MCF 10A (cell line): ENCODE measurements at regions not wholly inside any gene's neighbourhood (a gene's known extent, or its start where the extent isn't known, plus 50 kb on each side); places are given as distances from the start of the nearest gene placed in this dataset.
A peak's percentile ranks its signal among the peaks of the same experiment; 100 is the strongest.
"Not testable (repeated sequence)": the region's sequence is repeated elsewhere in the genome, so short reads cannot be mapped to it uniquely, and the experiment has no call there.

Experiments used
- BruUV-seq: library from RNA; stranded (reverse); fragments of 400-500 nt; replicated peaks from 2 replicates; lab custom pipeline; 2021; lab: Mats Ljungman, UMichigan
- CTCF ChIA-PET: fragments of 300-600 bp; sonication (Branson Sonifier 250); formaldehyde crosslinking; extraction: SDS; loops from one replicate; lab custom pipeline; 2021; ENCODE audit warnings: antibody characterized with exemption, inconsistent platforms; lab: Yijun Ruan, JAX
- POLR2A ChIA-PET: fragments of 300-600, 350-650 bp; sonication (Branson Sonifier 250); formaldehyde crosslinking; extraction: SDS; loops from one replicate; lab custom pipeline; 2020; ENCODE audit warnings: antibody characterized with exemption, inconsistent platforms; lab: Yijun Ruan, JAX
- DNase-seq: peaks from one replicate; pipeline ENCODE4 v3.0.0-alpha.2; 2018; ENCODE audit not compliant: unreplicated experiment
- H3K27ac Mint-ChIP-seq: one replicate; pipeline ENCODE4 v1.8.0; 2022; ENCODE audit warnings: mild to moderate bottlenecking, low read depth, mixed read lengths; ENCODE audit not compliant: unreplicated experiment
- H3K27me3 Mint-ChIP-seq: one replicate; pipeline ENCODE4 v1.8.0; 2022; ENCODE audit warnings: mixed read lengths; ENCODE audit not compliant: insufficient read depth, unreplicated experiment
- H3K36me3 Mint-ChIP-seq: one replicate; pipeline ENCODE4 v1.8.0; 2022; ENCODE audit warnings: mild to moderate bottlenecking, moderate library complexity, mixed read lengths; ENCODE audit not compliant: insufficient read depth, unreplicated experiment
- H3K4me1 Mint-ChIP-seq: one replicate; pipeline ENCODE4 v1.8.0; 2022; ENCODE audit warnings: mixed read lengths; ENCODE audit not compliant: insufficient read depth, unreplicated experiment
- H3K4me3 Mint-ChIP-seq: one replicate; pipeline ENCODE4 v1.8.0; 2022; ENCODE audit warnings: mild to moderate bottlenecking, moderate library complexity, mixed read lengths; ENCODE audit not compliant: unreplicated experiment
- H3K9me3 Mint-ChIP-seq: one replicate; pipeline ENCODE4 v1.8.0; 2022; ENCODE audit warnings: mixed read lengths; ENCODE audit not compliant: unreplicated experiment
- intact Hi-C: fragments of 100-400 bp; cut with micrococcal nuclease; formaldehyde crosslinking; loops from 2 replicates; pipeline ENCODE4 v1.14.1; 2022

DNA sequence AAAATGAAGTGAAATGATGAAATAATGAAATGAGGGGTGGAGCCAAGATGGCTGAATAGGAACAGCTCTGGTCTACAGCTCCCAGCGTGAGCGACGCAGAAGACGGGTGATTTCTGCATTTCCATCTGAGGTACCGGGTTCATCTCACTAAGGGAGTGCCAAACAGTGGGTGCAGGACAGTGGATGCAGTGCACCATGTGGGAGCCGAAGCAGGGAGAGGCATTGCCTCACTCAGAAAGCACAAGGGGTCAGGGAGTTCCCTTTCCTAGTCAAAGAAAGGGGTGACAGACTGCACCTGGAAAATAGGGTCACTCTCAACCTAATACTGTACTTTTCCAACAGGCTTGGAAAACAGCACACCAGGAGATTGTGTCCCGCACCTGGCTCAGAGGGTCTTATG, 2755.4 kb downstream of the RPIA start:
- CTCF ChIA-PET, H3K4me3 Mint-ChIP-seq, H3K4me1 Mint-ChIP-seq, BruUV-seq, intact Hi-C loops, POLR2A ChIA-PET, H3K27ac Mint-ChIP-seq, H3K36me3 Mint-ChIP-seq, DNase-seq: not testable (repeated sequence)
- Mint-ChIP-seq H3K9me3 (peaks cover 17% of the 10 kb centered on the region), H3K27me3 (peaks cover 28% of the 10 kb centered on the region)

DNA sequence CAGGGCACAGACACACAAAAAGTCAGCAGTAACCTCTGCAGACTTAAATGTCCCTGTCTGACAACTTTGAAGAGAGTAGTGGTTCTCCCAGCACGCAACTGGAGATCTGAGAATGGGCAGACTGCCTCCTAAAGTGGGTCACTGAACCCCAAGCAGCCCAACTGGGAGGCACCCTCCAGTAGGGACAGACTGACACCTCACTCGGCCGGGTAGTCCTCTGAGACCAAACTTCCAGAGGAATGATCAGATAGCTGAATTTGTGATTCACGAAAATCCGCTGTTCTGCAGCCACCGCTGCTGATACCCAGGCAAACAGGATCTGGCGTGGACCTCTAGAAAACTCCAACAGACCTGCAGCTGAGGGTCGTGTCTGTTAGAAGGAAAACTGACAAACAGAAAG, 2756.0 kb downstream of the RPIA start:
- H3K27ac Mint-ChIP-seq, POLR2A ChIA-PET, CTCF ChIA-PET, BruUV-seq, H3K36me3 Mint-ChIP-seq, DNase-seq, H3K4me3 Mint-ChIP-seq, H3K4me1 Mint-ChIP-seq, intact Hi-C loops: not testable (repeated sequence)
- Mint-ChIP-seq H3K9me3 (peaks cover 17% of the 10 kb centered on the region), H3K27me3 (peaks cover 23% of the 10 kb centered on the region)

DNA sequence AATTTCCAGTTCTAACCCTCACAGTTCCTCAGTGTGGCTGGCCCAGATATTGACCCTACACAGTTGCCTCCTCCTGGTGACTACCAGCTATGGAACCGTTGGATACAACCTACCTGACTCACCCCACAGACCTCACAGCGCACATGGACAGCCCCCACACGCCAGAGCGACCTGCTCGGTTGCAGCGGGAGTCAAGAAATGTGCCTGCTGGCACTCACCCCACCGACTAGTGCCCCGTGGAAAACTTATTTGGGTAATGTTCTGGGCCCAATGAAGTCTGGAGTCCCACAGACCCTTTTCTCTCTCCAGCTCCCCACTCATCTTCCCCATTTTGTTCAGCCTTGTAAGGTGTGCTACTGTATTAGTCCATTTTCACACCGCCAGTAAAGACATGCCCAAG, 2770.8 kb downstream of the RPIA start:
- DNase-seq, CTCF ChIA-PET, H3K36me3 Mint-ChIP-seq, H3K4me3 Mint-ChIP-seq, H3K4me1 Mint-ChIP-seq, BruUV-seq, POLR2A ChIA-PET, H3K27ac Mint-ChIP-seq, intact Hi-C loops, H3K9me3 Mint-ChIP-seq: not testable (repeated sequence)
- H3K27me3 Mint-ChIP-seq: peaks cover 27% of the 10 kb centered on the region

DNA sequence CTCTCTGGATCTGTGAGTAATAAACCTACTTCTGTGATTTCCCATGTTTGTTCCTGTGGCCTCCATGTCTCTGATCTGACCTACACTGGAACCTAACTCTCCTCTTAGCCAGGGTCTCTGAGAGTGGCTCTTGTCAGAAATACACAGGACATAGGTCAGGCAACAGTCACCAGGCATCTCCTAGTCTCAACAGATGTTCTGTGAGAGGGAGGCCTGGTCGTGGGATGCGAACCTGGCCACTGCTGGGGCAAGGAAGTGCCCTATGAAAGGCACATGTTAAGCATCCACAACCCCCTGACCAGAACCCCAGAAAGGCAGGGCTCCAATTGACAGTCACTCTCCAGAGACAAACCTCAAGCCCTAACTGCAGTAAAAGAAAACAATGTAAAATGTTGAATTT, 2771.5 kb downstream of the RPIA start:
- intact Hi-C loops, POLR2A ChIA-PET, CTCF ChIA-PET, H3K4me3 Mint-ChIP-seq, H3K9me3 Mint-ChIP-seq, H3K36me3 Mint-ChIP-seq, DNase-seq, BruUV-seq, H3K27ac Mint-ChIP-seq, H3K4me1 Mint-ChIP-seq: not testable (repeated sequence)
- H3K27me3 Mint-ChIP-seq: peaks cover 34% of the 10 kb centered on the region

DNA sequence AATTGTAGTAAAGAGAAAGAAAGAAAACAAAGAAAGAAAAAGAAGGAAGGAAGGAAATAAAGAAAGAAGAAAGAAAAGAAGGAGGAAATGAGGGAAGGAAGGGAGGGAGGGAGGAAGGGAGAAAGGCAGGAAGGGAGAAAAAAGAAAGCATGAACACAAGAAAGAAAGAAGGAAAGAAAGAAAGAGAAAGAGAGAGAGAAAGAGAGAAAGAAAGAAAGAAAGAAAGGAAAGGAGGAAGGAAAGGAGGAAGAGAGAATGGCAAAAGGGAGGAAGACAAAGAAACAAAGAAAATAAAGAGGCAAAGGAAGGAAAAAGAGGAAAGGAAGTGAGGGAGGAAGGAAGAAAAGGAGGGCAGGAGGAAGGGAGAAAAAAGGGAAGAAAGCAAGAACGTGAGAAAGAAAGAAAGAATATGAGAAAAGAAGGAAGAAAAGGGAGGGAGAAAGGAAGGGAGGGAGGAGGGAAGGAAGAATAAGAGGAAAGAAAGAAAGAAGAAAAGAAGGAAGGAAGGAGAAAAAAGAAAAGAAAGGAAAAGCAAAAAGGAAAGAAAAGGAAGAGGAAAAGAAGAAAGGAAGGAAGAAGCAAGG, 2775.4 kb downstream of the RPIA start:
- POLR2A ChIA-PET, H3K36me3 Mint-ChIP-seq: not testable (repeated sequence)

DNA sequence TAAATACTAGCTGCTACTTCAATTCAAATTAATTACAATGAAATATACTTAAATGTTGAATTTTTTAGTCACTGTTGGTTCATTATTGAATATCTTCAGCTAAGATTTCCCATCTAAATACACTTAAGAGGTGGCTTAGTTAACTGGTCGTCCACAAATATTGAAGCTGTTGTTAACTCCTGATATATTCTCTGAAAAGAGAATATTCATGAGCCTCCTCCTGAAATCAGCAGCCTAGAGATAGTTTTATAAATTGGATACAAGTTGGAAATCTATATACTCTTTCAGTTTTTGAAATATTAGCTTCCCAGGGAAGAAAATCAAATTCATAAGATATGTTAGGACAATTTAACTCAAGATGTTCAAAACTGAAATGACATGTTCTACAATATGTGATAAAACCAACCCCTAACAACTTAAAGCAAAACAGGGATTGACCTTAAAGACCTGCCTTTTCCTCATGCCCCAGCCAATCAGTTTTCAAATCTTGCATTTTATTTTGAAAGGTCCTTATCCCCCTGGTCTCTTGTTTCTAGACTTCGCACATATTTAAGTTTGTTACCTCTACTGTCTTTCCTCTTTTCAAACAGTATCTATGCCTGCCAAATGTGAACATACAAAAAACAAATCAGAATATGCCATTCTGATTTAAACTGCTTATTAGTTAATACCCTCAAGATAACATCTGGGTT, 2784.9 kb downstream of the RPIA start:
- H3K4me1 Mint-ChIP-seq, H3K36me3 Mint-ChIP-seq, intact Hi-C loops, H3K27ac Mint-ChIP-seq, H3K9me3 Mint-ChIP-seq, POLR2A ChIA-PET, CTCF ChIA-PET, BruUV-seq, DNase-seq: not testable (repeated sequence)
- Mint-ChIP-seq H3K4me3 (peak overlapping the region; percentile 50), H3K27me3 (peaks cover 35% of the 10 kb centered on the region)

More for the DNA sequence above, 2775.4 kb downstream of the RPIA start:
- H3K27ac Mint-ChIP-seq, H3K9me3 Mint-ChIP-seq, intact Hi-C loops, DNase-seq, H3K4me3 Mint-ChIP-seq, BruUV-seq, H3K4me1 Mint-ChIP-seq, CTCF ChIA-PET: not testable (repeated sequence)
- H3K27me3 Mint-ChIP-seq: peaks cover 39% of the 10 kb centered on the region

DNA sequence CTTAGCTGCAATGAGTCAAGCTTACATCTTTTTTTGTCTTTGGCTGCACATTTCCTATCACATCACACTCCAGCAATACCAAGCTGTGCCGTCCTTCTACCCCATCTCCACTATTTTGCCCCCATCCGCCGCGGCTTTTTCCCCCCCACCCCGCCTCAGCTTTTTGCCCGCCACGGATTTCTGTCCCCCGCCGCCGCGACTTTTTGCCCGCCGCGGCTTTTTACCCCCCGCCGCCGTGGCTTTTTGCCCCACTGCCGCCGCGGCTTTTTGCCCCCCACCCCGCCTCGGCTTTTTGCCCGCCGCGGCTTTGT, 2785.4 kb downstream of the RPIA start:
- H3K4me1 Mint-ChIP-seq, H3K36me3 Mint-ChIP-seq, DNase-seq, CTCF ChIA-PET, BruUV-seq, H3K9me3 Mint-ChIP-seq, H3K27ac Mint-ChIP-seq, intact Hi-C loops, POLR2A ChIA-PET: not testable (repeated sequence)
- Mint-ChIP-seq H3K4me3 (peak overlapping the region; percentile 50), H3K27me3 (peaks cover 32% of the 10 kb centered on the region)

DNA sequence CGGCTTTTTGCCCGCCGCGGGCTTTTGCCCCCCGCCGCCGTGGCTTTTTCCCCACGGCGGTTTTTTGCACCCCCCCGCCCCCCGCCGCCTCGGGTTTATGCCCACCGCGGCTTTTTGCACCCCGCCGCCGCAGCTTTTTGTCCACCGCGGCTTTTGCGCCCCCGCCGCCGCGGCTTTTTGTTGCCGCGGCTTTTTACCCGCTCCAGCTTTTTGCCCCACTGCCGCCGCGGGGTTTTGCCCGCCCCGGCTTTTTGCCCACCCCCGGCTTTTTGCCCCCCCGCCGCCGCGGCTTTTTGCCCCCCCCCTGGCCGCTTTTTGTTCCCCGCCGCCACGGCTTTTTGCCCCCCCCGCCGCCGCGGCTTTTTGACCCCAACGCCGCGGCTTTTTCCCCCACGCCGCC, 2785.8 kb downstream of the RPIA start:
- intact Hi-C loops, H3K27ac Mint-ChIP-seq, DNase-seq, H3K4me1 Mint-ChIP-seq, BruUV-seq, POLR2A ChIA-PET, H3K36me3 Mint-ChIP-seq, H3K9me3 Mint-ChIP-seq, CTCF ChIA-PET, H3K4me3 Mint-ChIP-seq: not testable (repeated sequence)
- peaks cover 28% of the 10 kb centered on the region for H3K27me3 Mint-ChIP-seq
